ENCODE measurements at regions not wholly inside any gene's neighbourhood (a gene's known extent, or its start where the extent isn't known, plus 50 kb on each side); places are given as distances from the start of the nearest gene placed in this dataset.

DNA sequence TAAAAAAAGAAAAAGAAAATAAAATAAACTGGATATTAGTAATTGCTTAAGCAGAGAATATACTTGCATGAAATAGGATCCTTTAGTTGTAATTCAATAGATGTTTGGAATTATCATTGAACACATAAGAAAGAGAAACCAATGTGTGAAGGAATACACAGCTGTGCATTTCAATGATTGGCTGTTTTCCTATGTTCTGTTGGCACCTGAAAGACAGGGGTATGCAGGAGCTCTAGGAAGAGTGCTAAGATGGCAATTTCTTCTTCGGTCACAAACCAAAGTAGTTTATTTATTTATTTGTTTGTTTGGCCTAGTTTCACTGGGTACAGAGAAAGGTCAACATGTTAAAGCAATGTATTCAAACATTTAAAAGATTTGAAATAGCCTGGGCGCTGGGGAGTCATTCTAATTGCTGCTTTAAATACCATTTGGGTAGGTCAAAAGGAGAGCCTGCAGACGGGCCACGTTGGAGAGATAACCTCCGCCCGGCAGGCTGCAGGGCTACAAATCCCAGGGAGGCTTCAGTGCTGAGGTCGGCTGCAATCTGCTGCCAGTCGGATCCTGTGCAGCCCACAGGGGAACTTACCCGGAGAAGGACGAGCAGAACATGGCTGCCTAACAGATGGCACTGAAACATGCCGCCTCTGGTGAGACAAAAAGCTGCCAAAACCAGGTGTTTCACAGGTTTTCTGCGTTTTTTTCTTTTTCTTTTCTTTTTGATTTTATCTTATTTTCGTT, 154.2 kb upstream of the TYRP1 start:
- dilution Hi-C loops (cut with HindIII; ENCODE audit: low sequenced_read_pairs, unreplicated experiment) = no loop called here
- ChIA-PET CTCF (no interaction called here), POLR2A (ENCODE audit: unreplicated experiment) (no interaction called here)
- H3K9me1 ChIP-seq (ENCODE audit: insufficient read depth, low read length) = no peaks in the 10 kb centered on the region
- BruUV-seq (replicated peaks) = no TSS peak
- H3K23ac ChIP-seq (ENCODE audit: low read depth, low read length) = no peak overlapping the region
- no peak overlapping the region for H3K56ac ChIP-seq (ENCODE audit: extremely low read depth, insufficient read depth, low read length)
- no peak overlapping the region for H3K9ac ChIP-seq (ENCODE audit: low read depth, low read length)
- no peak overlapping the region for H2AFZ ChIP-seq (replicated peaks; ENCODE audit: low read length, poor library complexity)
- no peak for TF ChIP-seq RFX5 (IDR thresholded peaks at IDR 0.05; ENCODE audit: low read depth, low read length)
- TF ChIP-seq SMC3 (IDR thresholded peaks at IDR 0.05; ENCODE audit: low read depth, low read length) = no peak
- TF ChIP-seq, protein P1, sequence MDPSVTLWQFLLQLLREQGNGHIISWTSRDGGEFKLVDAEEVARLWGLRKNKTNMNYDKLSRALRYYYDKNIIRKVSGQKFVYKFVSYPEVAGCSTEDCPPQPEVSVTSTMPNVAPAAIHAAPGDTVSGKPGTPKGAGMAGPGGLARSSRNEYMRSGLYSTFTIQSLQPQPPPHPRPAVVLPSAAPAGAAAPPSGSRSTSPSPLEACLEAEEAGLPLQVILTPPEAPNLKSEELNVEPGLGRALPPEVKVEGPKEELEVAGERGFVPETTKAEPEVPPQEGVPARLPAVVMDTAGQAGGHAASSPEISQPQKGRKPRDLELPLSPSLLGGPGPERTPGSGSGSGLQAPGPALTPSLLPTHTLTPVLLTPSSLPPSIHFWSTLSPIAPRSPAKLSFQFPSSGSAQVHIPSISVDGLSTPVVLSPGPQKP (IDR thresholded peaks at IDR 0.05; ENCODE audit: borderline replicate concordance, low read depth, low read length) = no peak
- TF ChIP-seq, protein P2, sequence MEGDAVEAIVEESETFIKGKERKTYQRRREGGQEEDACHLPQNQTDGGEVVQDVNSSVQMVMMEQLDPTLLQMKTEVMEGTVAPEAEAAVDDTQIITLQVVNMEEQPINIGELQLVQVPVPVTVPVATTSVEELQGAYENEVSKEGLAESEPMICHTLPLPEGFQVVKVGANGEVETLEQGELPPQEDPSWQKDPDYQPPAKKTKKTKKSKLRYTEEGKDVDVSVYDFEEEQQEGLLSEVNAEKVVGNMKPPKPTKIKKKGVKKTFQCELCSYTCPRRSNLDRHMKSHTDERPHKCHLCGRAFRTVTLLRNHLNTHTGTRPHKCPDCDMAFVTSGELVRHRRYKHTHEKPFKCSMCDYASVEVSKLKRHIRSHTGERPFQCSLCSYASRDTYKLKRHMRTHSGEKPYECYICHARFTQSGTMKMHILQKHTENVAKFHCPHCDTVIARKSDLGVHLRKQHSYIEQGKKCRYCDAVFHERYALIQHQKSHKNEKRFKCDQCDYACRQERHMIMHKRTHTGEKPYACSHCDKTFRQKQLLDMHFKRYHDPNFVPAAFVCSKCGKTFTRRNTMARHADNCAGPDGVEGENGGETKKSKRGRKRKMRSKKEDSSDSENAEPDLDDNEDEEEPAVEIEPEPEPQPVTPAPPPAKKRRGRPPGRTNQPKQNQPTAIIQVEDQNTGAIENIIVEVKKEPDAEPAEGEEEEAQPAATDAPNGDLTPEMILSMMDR (conservative IDR thresholded peaks at IDR 0.05; ENCODE audit: low read depth, low read length) = no peak
- TF ChIP-seq RCOR1 (IDR thresholded peaks at IDR 0.05; ENCODE audit: insufficient replicate concordance, low read length) = no peak
- no peak for TF ChIP-seq MXI1 (IDR thresholded peaks at IDR 0.05; ENCODE audit: borderline replicate concordance, low read depth, low read length)
- TF ChIP-seq POLR2A (IDR thresholded peaks at IDR 0.05; ENCODE audit: low read depth, low read length) = no peak
- no peak for TF ChIP-seq BHLHE40 (IDR thresholded peaks at IDR 0.05; ENCODE audit: low read depth, low read length)
- TF ChIP-seq CHD1 (IDR thresholded peaks at IDR 0.05; ENCODE audit: low read depth, low read length) = no peak
- no peak overlapping the region for H2BK5ac ChIP-seq (ENCODE audit: low read depth, low read length, poor library complexity, severe bottlenecking)
- no peak overlapping the region for H2BK20ac ChIP-seq (ENCODE audit: low read depth, low read length)
- no peaks in the 10 kb centered on the region for H3K36me3 ChIP-seq (ENCODE audit: control insufficient read depth, insufficient read depth, low read length)
- H3K4ac ChIP-seq (ENCODE audit: low read depth, low read length) = no peak overlapping the region
- H4K8ac ChIP-seq (ENCODE audit: low read depth in 2 of 2, low read length in 2 of 2) = no peak overlapping the region
- no peaks in the 10 kb centered on the region for H3K79me1 ChIP-seq (ENCODE audit: low read depth in 1 of 2, low read length in 2 of 2)
- no peak overlapping the region for H3K4me3 ChIP-seq (ENCODE audit: insufficient read depth, low read depth, low read length)
- no peak overlapping the region for H3K27ac ChIP-seq (ENCODE audit: insufficient read depth, low read length)
- no peak for DNase-seq
- no peak overlapping the region for H3K18ac ChIP-seq (ENCODE audit: low read depth, low read length)
- no peak overlapping the region for H4K5ac ChIP-seq (ENCODE audit: low read depth, low read length)
- no peak overlapping the region for H3K14ac ChIP-seq (replicated peaks; ENCODE audit: low read depth, low read length)
- no peaks in the 10 kb centered on the region for H3K4me1 ChIP-seq (ENCODE audit: control insufficient read depth, insufficient read depth, low read length)
- no peak overlapping the region for H4K91ac ChIP-seq (ENCODE audit: insufficient read depth, low read depth, low read length)
- no peak overlapping the region for H2BK15ac ChIP-seq (ENCODE audit: low read depth, low read length)
- H4K20me1 ChIP-seq (ENCODE audit: insufficient read depth, low read length) = no peaks in the 10 kb centered on the region
- H3K27me3 ChIP-seq (ENCODE audit: control insufficient read depth, insufficient read depth, low read length) = no peaks in the 10 kb centered on the region
- H2AK9ac ChIP-seq (replicated peaks; ENCODE audit: low read depth, low read length, poor library complexity) = no peak overlapping the region
- 44% methylated on average over 6 of the region's 13 CpGs; no CpG with 5 or more reads in 1 of the 2 experiments for WGBS, 2 experiments (ENCODE audit: extremely low coverage in 2 of 2, insufficient read length in 1 of 2)
- in situ Hi-C loops (cut with MboI; ENCODE audit: low sequenced_read_pairs) = no loop called here
- H3K9me3 ChIP-seq (ENCODE audit: control insufficient read depth, insufficient read depth, low read length) = no peaks in the 10 kb centered on the region
- H3K4me2 ChIP-seq (ENCODE audit: low read depth, low read length) = no peak overlapping the region
- no peak for ATAC-seq (ENCODE audit: low read depth)
- H2BK120ac ChIP-seq (ENCODE audit: low read depth, low read length) = no peak overlapping the region
- H2AK5ac ChIP-seq (ENCODE audit: low read depth, low read length) = no peak overlapping the region
- intact Hi-C loops (cut with micrococcal nuclease) = no loop called here

Measured in IMR-90 (cell line).